ENCODE measurements at regions not wholly inside any gene's neighbourhood (a gene's known extent, or its start where the extent isn't known, plus 50 kb on each side); places are given as distances from the start of the nearest gene placed in this dataset.

- no peaks in the 10 kb centered on the region for H3K9me3 ChIP-seq (ENCODE audit: low read depth)
- H3K27ac ChIP-seq = no peak overlapping the region
- 94 to 100% methylated on average over 2 of the region's 2 CpGs for WGBS, 2 experiments (ENCODE audit: low coverage in 1 of 2, low lambda C conversion rate in 2 of 2, missing lambda C conversion rate in 2 of 2)
- no peak for DNase-seq
- no peaks in the 10 kb centered on the region for H3K27me3 ChIP-seq (replicated peaks; ENCODE audit: insufficient read depth)
- peaks cover 53% of the 10 kb centered on the region for H3F3A ChIP-seq (ENCODE audit: insufficient read depth)
- in situ Hi-C loops (cut with MboI) = no loop called here
- no peaks in the 10 kb centered on the region for H3K36me3 ChIP-seq (ENCODE audit: low read depth)
- no peaks in the 10 kb centered on the region for H4K20me1 ChIP-seq (ENCODE audit: insufficient read depth)
- no peak overlapping the region for H3K4me3 ChIP-seq
- no peaks in the 10 kb centered on the region for H3K9me2 ChIP-seq (ENCODE audit: insufficient read depth)
- TF ChIP-seq EZH2 (IDR thresholded peaks at IDR 0.05; ENCODE audit: insufficient read depth, poor library complexity, severe bottlenecking) (no peak), EZH2phosphoT487 (IDR thresholded peaks at IDR 0.05; ENCODE audit: insufficient read depth, low read depth) (no peak)
- no peaks in the 10 kb centered on the region for H3K79me2 ChIP-seq (ENCODE audit: insufficient read depth)
- H3K9ac ChIP-seq = no peak overlapping the region
- H2AFZ ChIP-seq = no peak overlapping the region
- H3K4me2 ChIP-seq (ENCODE audit: unreplicated experiment) = no peak overlapping the region
- peaks cover 49% of the 10 kb centered on the region for H3K4me1 ChIP-seq (ENCODE audit: insufficient read depth)
Measured at GRCh38 chr2:215604606-215605005, 168.7 kb upstream of the FN1 start.

- no peaks in the 10 kb centered on the region for H3K9me3 ChIP-seq (ENCODE audit: low read depth)
- H3K4me2 ChIP-seq (ENCODE audit: unreplicated experiment) = no peak overlapping the region
- 95 to 99% methylated on average over 7 of the region's 7 CpGs for WGBS, 2 experiments (ENCODE audit: low coverage in 1 of 2, low lambda C conversion rate in 2 of 2, missing lambda C conversion rate in 2 of 2)
- H3K79me2 ChIP-seq (ENCODE audit: insufficient read depth) = no peaks in the 10 kb centered on the region
- in situ Hi-C loops (cut with MboI) = no loop called here
- no peak overlapping the region for H3K4me3 ChIP-seq
- no peaks in the 10 kb centered on the region for H3K36me3 ChIP-seq (ENCODE audit: low read depth)
- no peaks in the 10 kb centered on the region for H3K9me2 ChIP-seq (ENCODE audit: insufficient read depth)
- H3K4me1 ChIP-seq (ENCODE audit: insufficient read depth) = peaks cover 52% of the 10 kb centered on the region
- H3F3A ChIP-seq (ENCODE audit: insufficient read depth) = peaks cover 60% of the 10 kb centered on the region; the same call in 1 of the 2 replicates
- no peak for TF ChIP-seq EZH2 (IDR thresholded peaks at IDR 0.05; ENCODE audit: insufficient read depth, poor library complexity, severe bottlenecking)
- no peak for TF ChIP-seq EZH2phosphoT487 (IDR thresholded peaks at IDR 0.05; ENCODE audit: insufficient read depth, low read depth)
- no peak overlapping the region for H2AFZ ChIP-seq
- H3K9ac ChIP-seq = no peak overlapping the region
- H4K20me1 ChIP-seq (ENCODE audit: insufficient read depth) = no peaks in the 10 kb centered on the region
- H3K27me3 ChIP-seq (replicated peaks; ENCODE audit: insufficient read depth) = no peaks in the 10 kb centered on the region
- DNase-seq = no peak
- H3K27ac ChIP-seq = no peak overlapping the region
Measured at GRCh38 chr2:215603440-215603839, 167.6 kb upstream of the FN1 start.

GRCh38 chr2:215602997-215603396, 167.1 kb upstream of the FN1 start:
- H3K9ac ChIP-seq = no peak overlapping the region
- WGBS, 2 experiments (ENCODE audit: low coverage in 1 of 2, low lambda C conversion rate in 2 of 2, missing lambda C conversion rate in 2 of 2) = 44 to 50% methylated on average over 3 of the region's 3 CpGs

DNA sequence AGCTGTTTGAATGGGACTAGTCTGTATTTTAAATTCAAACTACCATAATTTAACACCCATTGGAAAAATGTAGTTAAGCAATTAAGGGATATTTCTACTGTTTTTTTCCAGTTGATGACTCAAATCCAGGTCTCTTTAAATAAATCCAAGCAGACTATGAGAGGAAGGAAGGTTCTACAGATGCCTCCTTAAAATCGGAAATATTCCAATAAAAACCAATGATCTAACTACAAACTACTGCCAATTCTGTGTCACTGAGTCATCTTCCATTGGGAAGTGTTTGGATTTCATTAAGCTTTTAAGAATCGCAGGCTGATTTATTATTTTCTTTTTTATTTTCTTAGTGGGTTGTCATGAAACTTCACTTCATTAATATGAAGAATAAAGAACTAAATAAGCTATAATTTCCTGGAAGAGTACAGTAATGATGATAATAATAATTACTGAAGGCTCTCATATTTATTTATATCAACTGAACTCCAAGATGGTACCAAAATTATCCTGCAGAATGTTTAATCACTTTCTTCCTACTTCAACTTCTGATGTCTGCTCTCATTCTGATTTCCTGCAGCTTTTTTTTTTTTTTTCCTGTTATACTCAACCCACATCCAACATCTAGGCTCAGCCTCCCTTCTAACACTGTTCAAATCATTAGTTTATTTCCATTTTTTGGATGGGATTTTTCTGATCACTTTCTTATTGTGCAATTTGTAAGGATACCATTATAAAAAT, 166.3 kb upstream of the FN1 start:
- Histone ChIP-seq H3K4me1 (ENCODE audit: insufficient read depth) (peaks cover 56% of the 10 kb centered on the region), H3F3A (ENCODE audit: insufficient read depth) (peaks cover 65% of the 10 kb centered on the region), H2AFZ (no peak overlapping the region), H3K27ac (peak overlapping the region; percentile 23), H3K9ac (no peak overlapping the region), H3K27me3 (replicated peaks; ENCODE audit: insufficient read depth) (no peaks in the 10 kb centered on the region), H3K36me3 (ENCODE audit: low read depth) (no peaks in the 10 kb centered on the region), H3K79me2 (ENCODE audit: insufficient read depth) (no peaks in the 10 kb centered on the region), H3K9me3 (ENCODE audit: low read depth) (no peaks in the 10 kb centered on the region), H4K20me1 (ENCODE audit: insufficient read depth) (no peaks in the 10 kb centered on the region), H3K4me2 (ENCODE audit: unreplicated experiment) (peak overlapping the region; percentile 43), H3K9me2 (ENCODE audit: insufficient read depth) (no peaks in the 10 kb centered on the region), H3K4me3 (no peak overlapping the region)
- WGBS, 2 experiments (ENCODE audit: low coverage in 1 of 2, low lambda C conversion rate in 2 of 2, missing lambda C conversion rate in 2 of 2) = 3% methylated on average over 2 of the region's 2 CpGs
- peak; percentile 80 for DNase-seq
- no peak for TF ChIP-seq EZH2 (IDR thresholded peaks at IDR 0.05; ENCODE audit: insufficient read depth, poor library complexity, severe bottlenecking)
- no peak for TF ChIP-seq EZH2phosphoT487 (IDR thresholded peaks at IDR 0.05; ENCODE audit: insufficient read depth, low read depth)
- in situ Hi-C loops (cut with MboI) = no loop called here

More at GRCh38 chr2:215602997-215603396, 167.1 kb upstream of the FN1 start:
- Histone ChIP-seq H3K36me3 (ENCODE audit: low read depth) (no peaks in the 10 kb centered on the region), H3F3A (ENCODE audit: insufficient read depth) (peaks cover 64% of the 10 kb centered on the region), H3K79me2 (ENCODE audit: insufficient read depth) (no peaks in the 10 kb centered on the region), H3K4me1 (ENCODE audit: insufficient read depth) (peaks cover 55% of the 10 kb centered on the region), H3K9me3 (ENCODE audit: low read depth) (no peaks in the 10 kb centered on the region), H4K20me1 (ENCODE audit: insufficient read depth) (no peaks in the 10 kb centered on the region), H2AFZ (no peak overlapping the region), H3K27me3 (replicated peaks; ENCODE audit: insufficient read depth) (no peaks in the 10 kb centered on the region), H3K4me3 (no peak overlapping the region), H3K27ac (peak overlapping the region; percentile 23), H3K4me2 (ENCODE audit: unreplicated experiment) (no peak overlapping the region), H3K9me2 (ENCODE audit: insufficient read depth) (no peaks in the 10 kb centered on the region)
- no peak for TF ChIP-seq EZH2phosphoT487 (IDR thresholded peaks at IDR 0.05; ENCODE audit: insufficient read depth, low read depth)
- TF ChIP-seq EZH2 (IDR thresholded peaks at IDR 0.05; ENCODE audit: insufficient read depth, poor library complexity, severe bottlenecking) = no peak
- in situ Hi-C loops (cut with MboI) = no loop called here
- DNase-seq = no peak
